Gastrocnemius medialis (tissue), 4 donors: ENCODE measurements at regions not wholly inside any gene's neighbourhood (a gene's known extent, or its start where the extent isn't known, plus 50 kb on each side); places are given as distances from the start of the nearest gene placed in this dataset.

Experiments
- ATAC-seq, 2 donors: fragments of 150-250 bp; one replicate each; pipeline ENCODE4 v1.9.1; 2016
- DNase-seq, 2 donors: peaks; one replicate each; pipeline ENCODE4 v3.0.0-alpha.2; 2019
- H3K27ac ChIP-seq, 4 donors: fragments of 200-600 bp; sonication (generic); 1 replicate in 1 of 4; 2 replicates in 3 of 4; pipeline ENCODE4 v1.5.1; 2016 to 2018; ENCODE audit warnings: mild to moderate bottlenecking in 2 of 4, moderate library complexity in 1 of 4
- H3K27me3 ChIP-seq, 3 donors: fragments of 200-600 bp; sonication (generic) in 2 of 3; 1 replicate in 1 of 3; 2 replicates in 2 of 3; pipeline versions ENCODE4 v1.5.1 to v1.6.0; 2016 to 2019; ENCODE audit warnings: mild to moderate bottlenecking in 1 of 3, moderate library complexity in 1 of 3
- H3K36me3 ChIP-seq, 2 donors: fragments of 200-600 bp; sonication (generic) in 1 of 2; one replicate each; pipeline ENCODE4 v1.5.1; 2017 to 2018
- H3K4me1 ChIP-seq, 2 donors: fragments of 200-600 bp; sonication (generic) in 1 of 2; one replicate each; pipeline ENCODE4 v1.5.1; 2016 to 2017; ENCODE audit warnings: mild to moderate bottlenecking in 2 of 2
- H3K4me3 ChIP-seq, 4 donors: fragments of 200-600 bp; sonication (generic) in 3 of 4; 1 replicate in 1 of 4; 2 replicates in 3 of 4; pipeline ENCODE4 v1.5.1; 2016 to 2019; ENCODE audit warnings: mild to moderate bottlenecking in 2 of 4
- H3K9me3 ChIP-seq, 3 donors: fragments of 200-600 bp; sonication (generic) in 2 of 3; 1 replicate in 1 of 3; 2 replicates in 2 of 3; pipeline ENCODE4 v1.5.1; 2016 to 2019
- CTCF ChIP-seq, 5 experiments: fragments of 450-650 bp in 3 of 5; fragments of 200-600 bp in 2 of 5; sonication (generic) in 2 of 5; IDR thresholded peaks in 4 of 5; conservative IDR thresholded peaks in 1 of 5; 1 replicate in 4 of 5; 2 replicates in 1 of 5; pipeline ENCODE4 v1.5.1; 2016 to 2019; ENCODE audit warnings: antibody characterized with exemption in 5 of 5, mild to moderate bottlenecking in 3 of 5, moderate library complexity in 3 of 5
- POLR2A ChIP-seq, 2 donors: fragments of 450-650 bp; IDR thresholded peaks; one replicate each; pipeline ENCODE4 v1.6.1; 2017; ENCODE audit warnings: antibody characterized with exemption in 2 of 2, mild to moderate bottlenecking in 2 of 2, moderate library complexity in 2 of 2
- in situ Hi-C, 4 donors: fragments of 200-750 bp; cut with MboI; loops; one replicate each; pipeline versions ENCODE4 v1.15.0 to v1.8.0; 2017; ENCODE audit warnings: low sequenced_read_pairs in 4 of 4
- intact Hi-C: fragments of 100-400 bp; cut with DNase I; formaldehyde crosslinking; loops from one replicate; pipeline ENCODE4 v1.15.1; 2023; ENCODE audit warnings: low total_unique reads

GRCh38 chr1:234881893-234882771, 246.5 kb downstream of the TOMM20 start:
- ATAC-seq (no peak), DNase-seq (no peak)
- in situ Hi-C loops = loop anchor here (5.0 to 25.0 kb wide), 7 partner anchors 105 to 395 kb away; partner anchors contain the start of genes IRF2BP2 (in 4 of the 4) and TARBP1 (in 1 of the 4)
- Histone ChIP-seq H3K36me3 (no peaks in the 10 kb centered on the region), H3K27ac (peak overlapping the region in 1 of 4 donors; percentile 83), H3K4me3 (no peak overlapping the region), H3K27me3 (no peaks in the 10 kb centered on the region), H3K9me3 (no peaks in the 10 kb centered on the region), H3K4me1 (peaks cover 37 to 44% of the 10 kb centered on the region in 2 donors)
- TF ChIP-seq CTCF (IDR thresholded peaks at IDR 0.05 in 4 of 5, conservative IDR thresholded peaks at IDR 0.05 in 1 of 5) (no peak), POLR2A (IDR thresholded peaks at IDR 0.05) (no peak)
- intact Hi-C loops = no loop called here

GRCh38 chr1:234879147-234880080, 249.2 kb downstream of the TOMM20 start:
- peaks cover 32% of the 10 kb centered on the region in 2 donors for H3K4me1 ChIP-seq
- no peaks in the 10 kb centered on the region for H3K27me3 ChIP-seq
- intact Hi-C loops = no loop called here
- H3K27ac ChIP-seq = peak overlapping the region; percentile 71 to 88 (median 84)
- no peaks in the 10 kb centered on the region for H3K36me3 ChIP-seq
- ATAC-seq (peak; percentile 48 to 73), DNase-seq (peak in 1 of 2 donors; percentile 58)
- no peaks in the 10 kb centered on the region for H3K9me3 ChIP-seq
- TF ChIP-seq CTCF (IDR thresholded peaks at IDR 0.05 in 4 of 5, conservative IDR thresholded peaks at IDR 0.05 in 1 of 5) = no peak
- peak in 1 of 2 donors; percentile 34 for TF ChIP-seq POLR2A (IDR thresholded peaks at IDR 0.05)
- H3K4me3 ChIP-seq = no peak overlapping the region
- in situ Hi-C loops = loop anchor here (5.0 to 25.0 kb wide), 7 partner anchors 108 to 392 kb away; partner anchors contain the start of genes IRF2BP2 (in 4 of the 4) and TARBP1 (in 1 of the 4)

- ATAC-seq (no peak), DNase-seq (no peak)
- Histone ChIP-seq H3K4me3 (no peak overlapping the region), H3K27me3 (no peaks in the 10 kb centered on the region), H3K9me3 (no peaks in the 10 kb centered on the region), H3K4me1 (peaks cover 27 to 29% of the 10 kb centered on the region in 2 donors), H3K27ac (peak overlapping the region; percentile 71 to 88 (median 84)), H3K36me3 (no peaks in the 10 kb centered on the region)
- TF ChIP-seq CTCF (IDR thresholded peaks at IDR 0.05 in 4 of 5, conservative IDR thresholded peaks at IDR 0.05 in 1 of 5) (no peak), POLR2A (IDR thresholded peaks at IDR 0.05) (no peak)
- in situ Hi-C loops = loop anchor here (25.0 kb wide), 4 partner anchors 109 to 391 kb away; partner anchors contain the start of genes IRF2BP2 (in 3 of the 4) and TARBP1 (in 1 of the 4)
- intact Hi-C loops = no loop called here
Measured at GRCh38 chr1:234878288-234878687, 250.3 kb downstream of the TOMM20 start.

GRCh38 chr1:234877761-234878160, 250.9 kb downstream of the TOMM20 start:
- DNase-seq (no peak), ATAC-seq (no peak)
- in situ Hi-C loops = loop anchor here (25.0 kb wide), 4 partner anchors 110 to 390 kb away; partner anchors contain the start of genes IRF2BP2 (in 3 of the 4) and TARBP1 (in 1 of the 4)
- H3K27ac ChIP-seq = peak overlapping the region in 3 of 4 donors; percentile 83 to 88 (median 86)
- TF ChIP-seq CTCF (IDR thresholded peaks at IDR 0.05 in 4 of 5, conservative IDR thresholded peaks at IDR 0.05 in 1 of 5) (no peak), POLR2A (IDR thresholded peaks at IDR 0.05) (no peak)
- no peaks in the 10 kb centered on the region for H3K27me3 ChIP-seq
- intact Hi-C loops = no loop called here
- H3K9me3 ChIP-seq = no peaks in the 10 kb centered on the region
- H3K4me3 ChIP-seq = no peak overlapping the region
- peaks cover 27 to 29% of the 10 kb centered on the region in 2 donors for H3K4me1 ChIP-seq
- H3K36me3 ChIP-seq = no peaks in the 10 kb centered on the region
